Right lobe of liver (tissue), 4 donors: ENCODE measurements at regions not wholly inside any gene's neighbourhood (a gene's known extent, or its start where the extent isn't known, plus 50 kb on each side); places are given as distances from the start of the nearest gene placed in this dataset.

Source experiments
- POLR2A ChIP-seq: fragments of 450-650 bp; IDR thresholded peaks from one replicate; pipeline ENCODE4 v1.6.1; 2017; ENCODE audit warnings: antibody characterized with exemption, mild to moderate bottlenecking
- TF ChIP-seq, protein P1 (sequence below), 4 donors: fragments of 200-600 bp in 3 of 4; fragments of 450-650 bp in 1 of 4; IDR thresholded peaks; one replicate each; pipeline versions ENCODE4 v1.5.1 to v1.8.0; 2016 to 2022; ENCODE audit warnings: antibody characterized with exemption in 4 of 4, mild to moderate bottlenecking in 2 of 4
- donor health status: DM: no; HTN: no; CAD: no.
- donor health status: DM: no; HTN: no; CAD: no.
- donor health status: DM: no; HTN: yes; CAD: no.

DNA sequence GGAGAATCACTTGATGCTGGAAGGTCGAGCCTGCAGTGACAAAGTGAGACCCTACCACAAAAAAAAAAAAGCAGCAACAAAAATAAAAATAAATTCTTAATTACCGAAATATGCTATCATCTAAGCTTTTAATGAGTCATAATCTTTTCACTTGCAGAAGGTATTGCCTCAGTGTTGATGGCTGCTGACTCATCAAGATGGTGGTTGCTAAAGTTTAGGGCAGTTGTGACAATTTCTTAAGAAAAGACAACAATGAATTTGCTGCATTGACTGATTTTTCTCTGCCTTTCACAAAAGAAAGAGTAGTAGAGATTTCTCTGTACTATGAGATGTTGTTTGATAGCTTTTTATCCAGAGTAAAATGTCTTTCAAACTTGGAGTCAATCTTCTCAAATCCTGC is 1809.0 kb downstream of the SUCLG1 start:
- TF ChIP-seq, protein P1, sequence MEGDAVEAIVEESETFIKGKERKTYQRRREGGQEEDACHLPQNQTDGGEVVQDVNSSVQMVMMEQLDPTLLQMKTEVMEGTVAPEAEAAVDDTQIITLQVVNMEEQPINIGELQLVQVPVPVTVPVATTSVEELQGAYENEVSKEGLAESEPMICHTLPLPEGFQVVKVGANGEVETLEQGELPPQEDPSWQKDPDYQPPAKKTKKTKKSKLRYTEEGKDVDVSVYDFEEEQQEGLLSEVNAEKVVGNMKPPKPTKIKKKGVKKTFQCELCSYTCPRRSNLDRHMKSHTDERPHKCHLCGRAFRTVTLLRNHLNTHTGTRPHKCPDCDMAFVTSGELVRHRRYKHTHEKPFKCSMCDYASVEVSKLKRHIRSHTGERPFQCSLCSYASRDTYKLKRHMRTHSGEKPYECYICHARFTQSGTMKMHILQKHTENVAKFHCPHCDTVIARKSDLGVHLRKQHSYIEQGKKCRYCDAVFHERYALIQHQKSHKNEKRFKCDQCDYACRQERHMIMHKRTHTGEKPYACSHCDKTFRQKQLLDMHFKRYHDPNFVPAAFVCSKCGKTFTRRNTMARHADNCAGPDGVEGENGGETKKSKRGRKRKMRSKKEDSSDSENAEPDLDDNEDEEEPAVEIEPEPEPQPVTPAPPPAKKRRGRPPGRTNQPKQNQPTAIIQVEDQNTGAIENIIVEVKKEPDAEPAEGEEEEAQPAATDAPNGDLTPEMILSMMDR (IDR thresholded peaks at IDR 0.05), result no peak
- TF ChIP-seq POLR2A, result no peak
